ENCODE measurements at regions not wholly inside any gene's neighbourhood (a gene's known extent, or its start where the extent isn't known, plus 50 kb on each side); places are given as distances from the start of the nearest gene placed in this dataset.

- H3K27ac Mint-ChIP-seq = no peak overlapping the region
Measured at GRCh38 chr13:59463023-59463422, 700.7 kb downstream of the DIAPH3 start.

GRCh38 chr13:59464926-59465325, 698.8 kb downstream of the DIAPH3 start:
- Mint-ChIP-seq H3K36me3 (ENCODE audit: insufficient read depth in 2 of 2) (peaks cover 0 to 5% of the 10 kb centered on the region in 2 donors), H3K27ac (no peak overlapping the region), H3K4me1 (ENCODE audit: low read depth) (no peaks in the 10 kb centered on the region), H3K4me3 (no peak overlapping the region), H3K27me3 (ENCODE audit: low read depth) (peaks cover 8% of the 10 kb centered on the region), H3K9me3 (peaks cover 0 to 5% of the 10 kb centered on the region in 2 donors)
- no peak for ATAC-seq (replicated peaks in 1 of 2)
- DNase-seq = no peak

More at GRCh38 chr13:59463023-59463422, 700.7 kb downstream of the DIAPH3 start:
- Mint-ChIP-seq H3K9me3 (no peaks in the 10 kb centered on the region), H3K4me3 (no peak overlapping the region), H3K27me3 (ENCODE audit: low read depth) (peaks cover 8% of the 10 kb centered on the region), H3K36me3 (ENCODE audit: insufficient read depth in 2 of 2) (no peaks in the 10 kb centered on the region), H3K4me1 (ENCODE audit: low read depth) (peaks cover 8% of the 10 kb centered on the region)
- ATAC-seq (replicated peaks in 1 of 2) (no peak), DNase-seq (no peak)

GRCh38 chr13:59468396-59468795, 695.3 kb downstream of the DIAPH3 start:
- ATAC-seq (replicated peaks in 1 of 2) (no peak), DNase-seq (no peak)
- peaks cover 0 to 5% of the 10 kb centered on the region in 2 donors for H3K36me3 Mint-ChIP-seq (ENCODE audit: insufficient read depth in 2 of 2)
- H3K4me1 Mint-ChIP-seq (ENCODE audit: low read depth) = no peaks in the 10 kb centered on the region
- H3K9me3 Mint-ChIP-seq = peaks cover 0 to 5% of the 10 kb centered on the region in 2 donors
- H3K27me3 Mint-ChIP-seq (ENCODE audit: low read depth) = peaks cover 8% of the 10 kb centered on the region
- H3K27ac Mint-ChIP-seq = no peak overlapping the region
- H3K4me3 Mint-ChIP-seq = no peak overlapping the region

- ATAC-seq (replicated peaks in 1 of 2) = no peak
- DNase-seq = no peak
- H3K27me3 Mint-ChIP-seq (ENCODE audit: low read depth) = no peaks in the 10 kb centered on the region
- no peaks in the 10 kb centered on the region for H3K4me1 Mint-ChIP-seq (ENCODE audit: low read depth)
- H3K4me3 Mint-ChIP-seq = no peak overlapping the region
- no peak overlapping the region for H3K27ac Mint-ChIP-seq
- peaks cover 0 to 5% of the 10 kb centered on the region in 2 donors for H3K9me3 Mint-ChIP-seq
- H3K36me3 Mint-ChIP-seq (ENCODE audit: insufficient read depth in 2 of 2) = peaks cover 0 to 5% of the 10 kb centered on the region in 2 donors
Measured at GRCh38 chr13:59471106-59471505, 692.6 kb downstream of the DIAPH3 start.

- H3K9me3 Mint-ChIP-seq = peaks cover 0 to 5% of the 10 kb centered on the region in 2 donors
- H3K27ac Mint-ChIP-seq = no peak overlapping the region
- H3K27me3 Mint-ChIP-seq (ENCODE audit: low read depth) = no peaks in the 10 kb centered on the region
- no peak for DNase-seq
- H3K36me3 Mint-ChIP-seq (ENCODE audit: insufficient read depth in 2 of 2) = peaks cover 0 to 5% of the 10 kb centered on the region in 2 donors
- no peak overlapping the region for H3K4me3 Mint-ChIP-seq
- H3K4me1 Mint-ChIP-seq (ENCODE audit: low read depth) = no peaks in the 10 kb centered on the region
- no peak for ATAC-seq (replicated peaks in 1 of 2)
Measured at GRCh38 chr13:59472134-59472533, 691.6 kb downstream of the DIAPH3 start.

GRCh38 chr13:59474696-59475095, 689.0 kb downstream of the DIAPH3 start:
- Mint-ChIP-seq H3K27me3 (ENCODE audit: low read depth) (no peaks in the 10 kb centered on the region), H3K4me1 (ENCODE audit: low read depth) (no peaks in the 10 kb centered on the region), H3K36me3 (ENCODE audit: insufficient read depth in 2 of 2) (no peaks in the 10 kb centered on the region), H3K27ac (no peak overlapping the region), H3K4me3 (no peak overlapping the region), H3K9me3 (no peaks in the 10 kb centered on the region)
- ATAC-seq (replicated peaks in 1 of 2) (no peak), DNase-seq (no peak)

- ATAC-seq (replicated peaks in 1 of 2) (no peak), DNase-seq (no peak)
- H3K4me3 Mint-ChIP-seq = no peak overlapping the region
- no peaks in the 10 kb centered on the region for H3K27me3 Mint-ChIP-seq (ENCODE audit: low read depth)
- no peaks in the 10 kb centered on the region for H3K36me3 Mint-ChIP-seq (ENCODE audit: insufficient read depth in 2 of 2)
- H3K9me3 Mint-ChIP-seq = no peaks in the 10 kb centered on the region
- H3K27ac Mint-ChIP-seq = no peak overlapping the region
- H3K4me1 Mint-ChIP-seq (ENCODE audit: low read depth) = no peaks in the 10 kb centered on the region
Measured at GRCh38 chr13:59475911-59476310, 687.8 kb downstream of the DIAPH3 start.

- H3K27me3 Mint-ChIP-seq (ENCODE audit: low read depth) = peaks cover under 1% of the 10 kb centered on the region
- no peaks in the 10 kb centered on the region for H3K4me1 Mint-ChIP-seq (ENCODE audit: low read depth)
- no peaks in the 10 kb centered on the region for H3K36me3 Mint-ChIP-seq (ENCODE audit: insufficient read depth in 2 of 2)
- DNase-seq (no peak), ATAC-seq (replicated peaks in 1 of 2) (no peak)
- H3K4me3 Mint-ChIP-seq = no peak overlapping the region
- no peak overlapping the region for H3K27ac Mint-ChIP-seq
- no peaks in the 10 kb centered on the region for H3K9me3 Mint-ChIP-seq
Measured at GRCh38 chr13:59476366-59476765, 687.4 kb downstream of the DIAPH3 start.

GRCh38 chr13:59477011-59477410, 686.7 kb downstream of the DIAPH3 start:
- Mint-ChIP-seq H3K36me3 (ENCODE audit: insufficient read depth in 2 of 2) (no peaks in the 10 kb centered on the region), H3K4me1 (ENCODE audit: low read depth) (no peaks in the 10 kb centered on the region), H3K9me3 (no peaks in the 10 kb centered on the region), H3K4me3 (no peak overlapping the region), H3K27me3 (ENCODE audit: low read depth) (peaks cover 5% of the 10 kb centered on the region), H3K27ac (no peak overlapping the region)
- DNase-seq (no peak), ATAC-seq (replicated peaks in 1 of 2) (no peak)

- Mint-ChIP-seq H3K9me3 (no peaks in the 10 kb centered on the region), H3K27ac (no peak overlapping the region), H3K27me3 (ENCODE audit: low read depth) (peaks cover 5% of the 10 kb centered on the region), H3K4me1 (ENCODE audit: low read depth) (no peaks in the 10 kb centered on the region), H3K4me3 (no peak overlapping the region), H3K36me3 (ENCODE audit: insufficient read depth in 2 of 2) (no peaks in the 10 kb centered on the region)
- ATAC-seq (replicated peaks in 1 of 2) = no peak
- no peak for DNase-seq
Measured at GRCh38 chr13:59478908-59479307, 684.8 kb downstream of the DIAPH3 start.

- H3K4me3 Mint-ChIP-seq = no peak overlapping the region
- H3K27me3 Mint-ChIP-seq (ENCODE audit: low read depth) = peaks cover 5% of the 10 kb centered on the region
- DNase-seq = no peak
- H3K4me1 Mint-ChIP-seq (ENCODE audit: low read depth) = no peaks in the 10 kb centered on the region
- no peak overlapping the region for H3K27ac Mint-ChIP-seq
- no peak for ATAC-seq (replicated peaks in 1 of 2)
- H3K9me3 Mint-ChIP-seq = no peaks in the 10 kb centered on the region
- no peaks in the 10 kb centered on the region for H3K36me3 Mint-ChIP-seq (ENCODE audit: insufficient read depth in 2 of 2)
Measured at GRCh38 chr13:59479629-59480028, 684.1 kb downstream of the DIAPH3 start.

GRCh38 chr13:59480396-59481259, 683.1 kb downstream of the DIAPH3 start:
- no peak overlapping the region for H3K27ac Mint-ChIP-seq

GRCh38 chr13:59483501-59484145, 680.1 kb downstream of the DIAPH3 start:
- DNase-seq (no peak), ATAC-seq (replicated peaks in 1 of 2) (no peak)
- Mint-ChIP-seq H3K4me3 (no peak overlapping the region), H3K27me3 (ENCODE audit: low read depth) (peaks cover 9% of the 10 kb centered on the region), H3K9me3 (no peaks in the 10 kb centered on the region), H3K27ac (peak overlapping the region; percentile 38), H3K36me3 (ENCODE audit: insufficient read depth in 2 of 2) (no peaks in the 10 kb centered on the region), H3K4me1 (ENCODE audit: low read depth) (no peaks in the 10 kb centered on the region)

More at GRCh38 chr13:59480396-59481259, 683.1 kb downstream of the DIAPH3 start:
- Mint-ChIP-seq H3K4me3 (no peak overlapping the region), H3K36me3 (ENCODE audit: insufficient read depth in 2 of 2) (no peaks in the 10 kb centered on the region), H3K9me3 (no peaks in the 10 kb centered on the region), H3K27me3 (ENCODE audit: low read depth) (peaks cover 5% of the 10 kb centered on the region), H3K4me1 (ENCODE audit: low read depth) (no peaks in the 10 kb centered on the region)
- DNase-seq = no peak
- ATAC-seq (replicated peaks in 1 of 2) = no peak
